Esophagus squamous epithelium (tissue), 5 donors: ENCODE measurements at regions not wholly inside any gene's neighbourhood (a gene's known extent, or its start where the extent isn't known, plus 50 kb on each side); places are given as distances from the start of the nearest gene placed in this dataset.

Experiments
- DNase-seq: peaks from one replicate; lab custom pipeline; 2025; lab: John Stamatoyannopoulos, UW
- H3K27ac ChIP-seq, 4 donors: fragments of 200-600 bp; sonication (generic); one replicate each; pipeline ENCODE4 v1.5.1; 2016 to 2019; ENCODE audit warnings: mild to moderate bottlenecking in 1 of 4
- H3K27me3 ChIP-seq, 4 donors: fragments of 200-600 bp; sonication (generic); 1 replicate in 3 of 4; 2 replicates in 1 of 4; pipeline versions ENCODE4 v1.5.1 to v1.6.0; 2017 to 2021; ENCODE audit warnings: antibody characterized with exemption in 1 of 4
- H3K36me3 ChIP-seq, 3 donors: fragments of 200-600 bp; sonication (generic); one replicate each; pipeline ENCODE4 v1.5.1; 2016 to 2019
- H3K4me1 ChIP-seq, 3 donors: fragments of 200-600 bp; sonication (generic); one replicate each; pipeline ENCODE4 v1.5.1; 2017 to 2019
- H3K4me3 ChIP-seq, 4 donors: fragments of 200-600 bp; sonication (generic); 1 replicate in 3 of 4; 2 replicates in 1 of 4; pipeline ENCODE4 v1.5.1; 2016 to 2019; ENCODE audit warnings: mild to moderate bottlenecking in 2 of 4, moderate library complexity in 1 of 4
- H3K9me3 ChIP-seq, 3 donors: fragments of 200-600 bp; sonication (generic); one replicate each; pipeline ENCODE4 v1.5.1; 2016 to 2019
- POLR2A ChIP-seq, 4 donors: fragments of 450-650 bp; IDR thresholded peaks; one replicate each; pipeline ENCODE4 v1.6.1; 2017; ENCODE audit warnings: antibody characterized with exemption in 4 of 4, mild to moderate bottlenecking in 4 of 4, moderate library complexity in 3 of 4
- WGBS, 2 donors: methylation state at CpG; one replicate each; pipeline ENCODE4 v1.1.5; 2018; 5-methylcytosine and 5-hydroxymethylcytosine counted together
- intact Hi-C: fragments of 100-400 bp; cut with DNase I; formaldehyde crosslinking; loops from one replicate; pipeline ENCODE4 v1.15.0; 2022
- TF ChIP-seq, protein P1 (sequence below), 6 experiments: fragments of 450-650 bp in 4 of 6; fragments of 200-600 bp in 2 of 6; sonication (generic) in 2 of 6; IDR thresholded peaks; one replicate each; pipeline ENCODE4 v1.5.1; 2016 to 2019; ENCODE audit warnings: antibody characterized with exemption in 6 of 6, mild to moderate bottlenecking in 4 of 6, moderate library complexity in 4 of 6
- donor health status: DM: yes; HTN: yes; CAD: no.

GRCh38 chr6:114436691-114437090 lies 93.9 kb upstream of the HS3ST5 start:
- H3K9me3 ChIP-seq: no peaks in the 10 kb centered on the region
- no peak overlapping the region for H3K4me3 ChIP-seq
- 85 to 86% methylated on average over 3 of the region's 3 CpGs for WGBS, 2 donors
- no peaks in the 10 kb centered on the region for H3K36me3 ChIP-seq
- H3K27ac ChIP-seq: no peak overlapping the region
- intact Hi-C loops: no loop called here
- H3K4me1 ChIP-seq: no peaks in the 10 kb centered on the region
- H3K27me3 ChIP-seq: no peaks in the 10 kb centered on the region
- TF ChIP-seq, protein P1, sequence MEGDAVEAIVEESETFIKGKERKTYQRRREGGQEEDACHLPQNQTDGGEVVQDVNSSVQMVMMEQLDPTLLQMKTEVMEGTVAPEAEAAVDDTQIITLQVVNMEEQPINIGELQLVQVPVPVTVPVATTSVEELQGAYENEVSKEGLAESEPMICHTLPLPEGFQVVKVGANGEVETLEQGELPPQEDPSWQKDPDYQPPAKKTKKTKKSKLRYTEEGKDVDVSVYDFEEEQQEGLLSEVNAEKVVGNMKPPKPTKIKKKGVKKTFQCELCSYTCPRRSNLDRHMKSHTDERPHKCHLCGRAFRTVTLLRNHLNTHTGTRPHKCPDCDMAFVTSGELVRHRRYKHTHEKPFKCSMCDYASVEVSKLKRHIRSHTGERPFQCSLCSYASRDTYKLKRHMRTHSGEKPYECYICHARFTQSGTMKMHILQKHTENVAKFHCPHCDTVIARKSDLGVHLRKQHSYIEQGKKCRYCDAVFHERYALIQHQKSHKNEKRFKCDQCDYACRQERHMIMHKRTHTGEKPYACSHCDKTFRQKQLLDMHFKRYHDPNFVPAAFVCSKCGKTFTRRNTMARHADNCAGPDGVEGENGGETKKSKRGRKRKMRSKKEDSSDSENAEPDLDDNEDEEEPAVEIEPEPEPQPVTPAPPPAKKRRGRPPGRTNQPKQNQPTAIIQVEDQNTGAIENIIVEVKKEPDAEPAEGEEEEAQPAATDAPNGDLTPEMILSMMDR (IDR thresholded peaks at IDR 0.05): no peak
- no peak for TF ChIP-seq POLR2A (IDR thresholded peaks at IDR 0.05)
- no peak for DNase-seq

GRCh38 chr6:114435985-114436384 lies 93.2 kb upstream of the HS3ST5 start:
- H3K27ac ChIP-seq: no peak overlapping the region
- intact Hi-C loops: no loop called here
- no peaks in the 10 kb centered on the region for H3K36me3 ChIP-seq
- H3K9me3 ChIP-seq: no peaks in the 10 kb centered on the region
- TF ChIP-seq, protein P1 (IDR thresholded peaks at IDR 0.05): no peak
- TF ChIP-seq POLR2A (IDR thresholded peaks at IDR 0.05): no peak
- no peak for DNase-seq
- no peaks in the 10 kb centered on the region for H3K4me1 ChIP-seq
- H3K4me3 ChIP-seq: no peak overlapping the region
- no peaks in the 10 kb centered on the region for H3K27me3 ChIP-seq

DNA sequence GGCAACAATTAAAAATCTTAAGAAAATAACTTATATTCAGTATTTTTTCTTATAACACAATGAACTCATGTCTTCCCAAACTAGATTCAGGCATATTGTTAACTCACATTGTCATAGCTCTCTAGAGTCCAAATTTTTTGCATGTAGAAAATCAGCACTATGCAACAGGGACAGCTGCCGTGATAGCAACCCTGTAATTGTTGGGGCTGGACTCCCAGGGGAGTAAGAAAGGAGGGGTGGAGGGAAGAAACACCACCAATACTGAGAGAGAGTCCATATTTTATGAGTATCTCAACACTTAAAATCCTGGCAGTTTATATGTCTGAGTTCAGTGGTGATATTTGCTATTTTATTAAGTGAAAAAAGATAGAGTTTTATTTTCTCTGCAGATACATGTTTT lies 89.6 kb upstream of the HS3ST5 start:
- Histone ChIP-seq H3K4me3 (no peak overlapping the region), H3K36me3 (no peaks in the 10 kb centered on the region), H3K4me1 (no peaks in the 10 kb centered on the region), H3K27ac (no peak overlapping the region), H3K27me3 (no peaks in the 10 kb centered on the region), H3K9me3 (no peaks in the 10 kb centered on the region)
- intact Hi-C loops: no loop called here
- DNase-seq: no peak
- TF ChIP-seq POLR2A (IDR thresholded peaks at IDR 0.05): no peak
- TF ChIP-seq, protein P1 (IDR thresholded peaks at IDR 0.05): no peak
- 50 to 78% methylated on average over 1 of the region's 1 CpG for WGBS, 2 donors

- intact Hi-C loops: no loop called here
- no peak overlapping the region for H3K4me3 ChIP-seq
- no peaks in the 10 kb centered on the region for H3K9me3 ChIP-seq
- H3K27ac ChIP-seq: no peak overlapping the region
- TF ChIP-seq, protein P1 (IDR thresholded peaks at IDR 0.05): no peak
- TF ChIP-seq POLR2A (IDR thresholded peaks at IDR 0.05): no peak
- 40 to 68% methylated on average over 1 of the region's 1 CpG for WGBS, 2 donors
- no peaks in the 10 kb centered on the region for H3K4me1 ChIP-seq
- no peaks in the 10 kb centered on the region for H3K36me3 ChIP-seq
- H3K27me3 ChIP-seq: no peaks in the 10 kb centered on the region
- no peak for DNase-seq
Measured at GRCh38 chr6:114431641-114432040, 88.8 kb upstream of the HS3ST5 start.

GRCh38 chr6:114430534-114431124 lies 87.8 kb upstream of the HS3ST5 start:
- TF ChIP-seq, protein P1 (IDR thresholded peaks at IDR 0.05): no peak
- no peak for TF ChIP-seq POLR2A (IDR thresholded peaks at IDR 0.05)
- H3K36me3 ChIP-seq: no peaks in the 10 kb centered on the region
- no peaks in the 10 kb centered on the region for H3K4me1 ChIP-seq
- no peak overlapping the region for H3K4me3 ChIP-seq
- no peak for DNase-seq
- H3K27ac ChIP-seq: no peak overlapping the region
- no peaks in the 10 kb centered on the region for H3K27me3 ChIP-seq
- WGBS, 2 donors: 21 to 31% methylated on average over 4 of the region's 4 CpGs
- H3K9me3 ChIP-seq: no peaks in the 10 kb centered on the region
- intact Hi-C loops: no loop called here
